DND-41 (cell line): ENCODE measurements at regions not wholly inside any gene's neighbourhood (a gene's known extent, or its start where the extent isn't known, plus 50 kb on each side); places are given as distances from the start of the nearest gene placed in this dataset.

ENCODE experiments used
- ATAC-seq: fragments of 200-7000 bp; cut with Tn5 transposase; 3 replicates; pipeline ENCODE4 v1.9.1; 2021; ENCODE audit warnings: low read depth; ENCODE audit not compliant: insufficient read depth
- DNase-seq: peaks from one replicate; pipeline ENCODE4 v3.0.0-alpha.2; 2020
- H2AFZ ChIP-seq: 2 replicates; pipeline ENCODE4 v1.6.0; 2012; ENCODE audit warnings: low read depth, low read length
- H3K27ac ChIP-seq: 2 replicates; pipeline ENCODE4 v1.5.1; 2012; ENCODE audit warnings: low read length, inconsistent platforms
- H3K27me3 ChIP-seq: fragments of 200-600 bp; sonication (generic); 2 replicates; pipeline ENCODE4 v1.6.0; 2012; ENCODE audit warnings: low read length, mild to moderate bottlenecking, inconsistent platforms; ENCODE audit not compliant: insufficient read depth, poor library complexity
- H3K36me3 ChIP-seq: 2 replicates; pipeline ENCODE4 v1.5.1; 2012; ENCODE audit warnings: low read length, inconsistent platforms; ENCODE audit not compliant: insufficient read depth
- H3K4me1 ChIP-seq: 2 replicates; pipeline ENCODE4 v1.5.1; 2012; ENCODE audit warnings: mild to moderate bottlenecking, low read length; ENCODE audit not compliant: insufficient read depth
- H3K4me2 ChIP-seq: 2 replicates; pipeline ENCODE4 v1.6.0; 2012; ENCODE audit warnings: mild to moderate bottlenecking, moderate library complexity, low read length, inconsistent platforms; ENCODE audit not compliant: insufficient read depth
- H3K4me3 ChIP-seq, 2 experiments: fragments of 200-600 bp in 1 of 2; shearing (Covaris generic) in 1 of 2; 2 replicates each; pipeline ENCODE4 v1.5.1; 2012 to 2016; ENCODE audit warnings: inconsistent platforms in 2 of 2, low read length in 2 of 2, mild to moderate bottlenecking in 2 of 2, low read depth in 1 of 2, moderate library complexity in 1 of 2
- H3K79me2 ChIP-seq: 2 replicates; pipeline ENCODE4 v1.6.0; 2012; ENCODE audit warnings: low read length, inconsistent platforms; ENCODE audit not compliant: insufficient read depth
- H3K9ac ChIP-seq: 2 replicates; pipeline ENCODE4 v1.6.0; 2012; ENCODE audit warnings: low read depth, mild to moderate bottlenecking, inconsistent platforms, low read length, moderate library complexity
- H3K9me3 ChIP-seq: 2 replicates; pipeline ENCODE4 v1.5.1; 2012; ENCODE audit warnings: low read length, moderate library complexity, mild to moderate bottlenecking, inconsistent platforms; ENCODE audit not compliant: insufficient read depth, severe bottlenecking
- H4K20me1 ChIP-seq: 2 replicates; pipeline ENCODE4 v1.6.0; 2012; ENCODE audit warnings: low read length; ENCODE audit not compliant: insufficient read depth
- CTCF ChIP-seq: IDR thresholded peaks from 2 replicates; pipeline ENCODE4 v1.5.1; 2012; ENCODE audit warnings: borderline replicate concordance, low read length, moderate library complexity, mild to moderate bottlenecking; ENCODE audit not compliant: poor library complexity, severe bottlenecking; ENCODE audit errors: extremely low read depth
- EZH2 ChIP-seq: IDR thresholded peaks from 3 replicates; pipeline ENCODE4 v1.6.1; 2012; ENCODE audit warnings: borderline replicate concordance, low read depth, mild to moderate bottlenecking, moderate library complexity, low read length, inconsistent platforms; ENCODE audit not compliant: severe bottlenecking

DNA sequence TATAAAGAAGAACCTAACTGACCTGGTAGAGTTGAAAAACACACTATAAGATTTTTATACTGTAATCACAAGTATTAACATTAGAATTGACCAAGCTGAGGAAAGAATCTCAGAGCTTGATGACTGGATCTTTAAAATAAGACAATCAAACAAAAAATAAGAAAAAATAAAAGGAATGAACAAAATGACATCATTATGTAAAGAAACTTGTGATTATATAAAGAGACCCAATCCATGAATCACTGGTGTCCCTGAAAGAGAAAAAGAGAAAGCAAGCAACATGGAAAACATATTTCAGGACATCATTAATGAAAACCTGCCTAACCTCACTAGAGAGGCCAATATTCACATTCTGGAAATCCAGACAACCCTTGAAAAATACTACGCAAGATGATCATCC, 822.5 kb upstream of the SLITRK5 start:
- H3K4me1 ChIP-seq = no peaks in the 10 kb centered on the region
- H4K20me1 ChIP-seq = no peaks in the 10 kb centered on the region
- no peak overlapping the region for H3K27ac ChIP-seq
- no peak overlapping the region for H3K9ac ChIP-seq
- TF ChIP-seq EZH2 = no peak
- TF ChIP-seq CTCF = no peak
- H3K4me3 ChIP-seq = no peak overlapping the region
- no peaks in the 10 kb centered on the region for H3K79me2 ChIP-seq
- DNase-seq = no peak
- H2AFZ ChIP-seq = no peak overlapping the region
- H3K27me3 ChIP-seq = no peaks in the 10 kb centered on the region
- H3K9me3 ChIP-seq = peaks cover 7% of the 10 kb centered on the region
- no peak overlapping the region for H3K4me2 ChIP-seq
- H3K36me3 ChIP-seq = no peaks in the 10 kb centered on the region
- ATAC-seq = no peak

GRCh38 chr13:86856991-86857390, 814.2 kb upstream of the SLITRK5 start:
- Histone ChIP-seq H3K9ac (no peak overlapping the region), H4K20me1 (no peaks in the 10 kb centered on the region), H3K4me2 (no peak overlapping the region), H2AFZ (no peak overlapping the region), H3K36me3 (no peaks in the 10 kb centered on the region), H3K27me3 (no peaks in the 10 kb centered on the region), H3K27ac (no peak overlapping the region), H3K4me3 (no peak overlapping the region), H3K9me3 (no peaks in the 10 kb centered on the region), H3K79me2 (no peaks in the 10 kb centered on the region), H3K4me1 (no peaks in the 10 kb centered on the region)
- ATAC-seq = no peak
- TF ChIP-seq CTCF (no peak), EZH2 (no peak)
- DNase-seq = no peak

- Histone ChIP-seq H3K36me3 (no peaks in the 10 kb centered on the region), H2AFZ (no peak overlapping the region), H3K27ac (no peak overlapping the region), H3K79me2 (no peaks in the 10 kb centered on the region), H3K4me2 (no peak overlapping the region), H4K20me1 (no peaks in the 10 kb centered on the region), H3K9ac (no peak overlapping the region), H3K9me3 (no peaks in the 10 kb centered on the region), H3K4me1 (no peaks in the 10 kb centered on the region), H3K4me3 (no peak overlapping the region), H3K27me3 (no peaks in the 10 kb centered on the region)
- no peak for ATAC-seq
- DNase-seq = no peak
- TF ChIP-seq CTCF (no peak), EZH2 (no peak)
Observed at GRCh38 chr13:86858216-86858615, 813.0 kb upstream of the SLITRK5 start.

- H3K4me2 ChIP-seq = no peak overlapping the region
- no peaks in the 10 kb centered on the region for H3K27me3 ChIP-seq
- no peaks in the 10 kb centered on the region for H4K20me1 ChIP-seq
- no peaks in the 10 kb centered on the region for H3K4me1 ChIP-seq
- no peak overlapping the region for H2AFZ ChIP-seq
- DNase-seq = no peak
- H3K4me3 ChIP-seq = no peak overlapping the region
- TF ChIP-seq EZH2 (no peak), CTCF (no peak)
- no peak overlapping the region for H3K27ac ChIP-seq
- H3K36me3 ChIP-seq = no peaks in the 10 kb centered on the region
- H3K9me3 ChIP-seq = no peaks in the 10 kb centered on the region
- no peaks in the 10 kb centered on the region for H3K79me2 ChIP-seq
- H3K9ac ChIP-seq = no peak overlapping the region
- ATAC-seq = no peak
Observed at GRCh38 chr13:86862137-86862536, 809.0 kb upstream of the SLITRK5 start.
